ENCODE measurements at regions not wholly inside any gene's neighbourhood (a gene's known extent, or its start where the extent isn't known, plus 50 kb on each side); places are given as distances from the start of the nearest gene placed in this dataset.
"Not testable (repeated sequence)": the region's sequence is repeated elsewhere in the genome, so short reads cannot be mapped to it uniquely, and the experiment has no call there.

DNA sequence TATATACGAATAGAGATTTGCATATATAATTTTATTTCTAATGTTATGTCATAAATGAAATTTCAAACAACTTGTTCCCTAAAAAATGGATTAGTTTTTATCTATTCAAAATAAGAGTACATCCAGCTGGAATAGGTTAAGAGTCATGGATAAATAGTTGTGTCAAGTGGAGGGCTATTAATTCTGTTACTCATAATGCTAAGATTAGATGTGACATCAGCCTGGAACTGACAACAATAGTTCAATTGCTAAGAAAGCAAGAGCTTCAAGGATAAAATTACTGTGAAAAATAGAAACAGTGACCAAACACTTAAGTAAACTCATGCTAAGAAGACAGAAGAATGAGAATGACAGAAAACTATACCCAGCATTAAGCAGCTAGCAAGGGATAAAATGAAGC, 92.2 kb upstream of the CDH9 start:
- no peak for ATAC-seq (ENCODE audit: low read depth)
- H3K9me3 ChIP-seq (ENCODE audit: severe bottlenecking): peaks cover 2% of the 10 kb centered on the region
- no peak for DNase-seq (ENCODE audit: low spot score)
- H3K36me3 ChIP-seq (ENCODE audit: low read depth): no peaks in the 10 kb centered on the region
- H3K4me1 ChIP-seq (ENCODE audit: insufficient read depth, poor library complexity, severe bottlenecking): peaks cover 5% of the 10 kb centered on the region
- no peak overlapping the region for H3K4me3 ChIP-seq (ENCODE audit: severe bottlenecking)
- TF ChIP-seq, protein P1, sequence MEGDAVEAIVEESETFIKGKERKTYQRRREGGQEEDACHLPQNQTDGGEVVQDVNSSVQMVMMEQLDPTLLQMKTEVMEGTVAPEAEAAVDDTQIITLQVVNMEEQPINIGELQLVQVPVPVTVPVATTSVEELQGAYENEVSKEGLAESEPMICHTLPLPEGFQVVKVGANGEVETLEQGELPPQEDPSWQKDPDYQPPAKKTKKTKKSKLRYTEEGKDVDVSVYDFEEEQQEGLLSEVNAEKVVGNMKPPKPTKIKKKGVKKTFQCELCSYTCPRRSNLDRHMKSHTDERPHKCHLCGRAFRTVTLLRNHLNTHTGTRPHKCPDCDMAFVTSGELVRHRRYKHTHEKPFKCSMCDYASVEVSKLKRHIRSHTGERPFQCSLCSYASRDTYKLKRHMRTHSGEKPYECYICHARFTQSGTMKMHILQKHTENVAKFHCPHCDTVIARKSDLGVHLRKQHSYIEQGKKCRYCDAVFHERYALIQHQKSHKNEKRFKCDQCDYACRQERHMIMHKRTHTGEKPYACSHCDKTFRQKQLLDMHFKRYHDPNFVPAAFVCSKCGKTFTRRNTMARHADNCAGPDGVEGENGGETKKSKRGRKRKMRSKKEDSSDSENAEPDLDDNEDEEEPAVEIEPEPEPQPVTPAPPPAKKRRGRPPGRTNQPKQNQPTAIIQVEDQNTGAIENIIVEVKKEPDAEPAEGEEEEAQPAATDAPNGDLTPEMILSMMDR (IDR thresholded peaks at IDR 0.05; ENCODE audit: poor library complexity, severe bottlenecking): no peak
- no peaks in the 10 kb centered on the region for H3K27me3 ChIP-seq (ENCODE audit: insufficient read depth, poor library complexity, severe bottlenecking)
- H3K27ac ChIP-seq (ENCODE audit: poor library complexity, severe bottlenecking): no peak overlapping the region

DNA sequence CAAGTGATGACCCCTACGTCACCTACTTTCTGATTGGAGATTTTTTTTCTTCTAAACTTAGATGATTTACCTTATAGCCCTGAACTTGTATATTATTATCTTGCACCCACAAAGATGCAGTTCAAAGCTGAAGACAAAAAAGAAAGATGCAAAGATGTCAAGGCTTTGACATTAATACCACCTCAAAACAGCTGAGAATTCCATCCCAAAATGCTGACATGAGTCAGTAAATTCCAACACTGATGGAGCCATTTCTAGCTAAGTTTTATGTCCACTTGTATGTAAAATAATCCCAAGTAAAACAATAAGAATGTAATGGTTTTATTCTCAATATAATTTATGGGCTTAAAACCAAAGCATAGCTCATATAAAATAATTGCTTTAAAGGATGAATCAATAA, 91.5 kb upstream of the CDH9 start:
- TF ChIP-seq, protein P1 (IDR thresholded peaks at IDR 0.05; ENCODE audit: poor library complexity, severe bottlenecking): no peak
- Histone ChIP-seq H3K36me3 (ENCODE audit: low read depth) (no peaks in the 10 kb centered on the region), H3K27me3 (ENCODE audit: insufficient read depth, poor library complexity, severe bottlenecking) (no peaks in the 10 kb centered on the region), H3K4me1 (ENCODE audit: insufficient read depth, poor library complexity, severe bottlenecking) (peaks cover 5% of the 10 kb centered on the region), H3K27ac (ENCODE audit: poor library complexity, severe bottlenecking) (no peak overlapping the region), H3K9me3 (ENCODE audit: severe bottlenecking) (peaks cover 2% of the 10 kb centered on the region), H3K4me3 (ENCODE audit: severe bottlenecking) (no peak overlapping the region)
- no peak for DNase-seq (ENCODE audit: low spot score)
- ATAC-seq (ENCODE audit: low read depth): no peak

DNA sequence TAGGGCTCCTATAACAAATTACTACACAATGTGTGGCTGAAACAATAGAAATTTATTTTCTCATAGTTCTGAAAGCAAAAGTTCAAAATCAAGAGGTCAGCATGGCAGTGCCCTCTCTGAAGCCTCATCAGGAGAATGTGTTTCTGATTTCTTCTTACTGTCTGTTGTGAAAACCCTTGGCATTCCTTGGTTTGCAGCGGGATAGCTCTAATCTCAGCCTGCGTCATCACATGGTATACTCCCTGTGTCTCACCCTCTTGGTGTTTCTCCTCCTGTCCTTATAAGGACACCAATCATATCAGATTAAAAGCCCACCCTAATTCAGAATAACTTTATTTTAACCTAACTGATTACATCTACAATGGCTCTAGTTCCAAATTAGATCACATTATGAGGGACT, 87.5 kb upstream of the CDH9 start:
- Histone ChIP-seq H3K27ac (ENCODE audit: poor library complexity, severe bottlenecking) (no peak overlapping the region), H3K4me1 (ENCODE audit: insufficient read depth, poor library complexity, severe bottlenecking) (peaks cover 5% of the 10 kb centered on the region), H3K4me3 (ENCODE audit: severe bottlenecking) (no peak overlapping the region), H3K36me3 (ENCODE audit: low read depth) (no peaks in the 10 kb centered on the region; the same call in 1 of the 2 replicates), H3K27me3 (ENCODE audit: insufficient read depth, poor library complexity, severe bottlenecking) (no peaks in the 10 kb centered on the region), H3K9me3 (ENCODE audit: severe bottlenecking) (peaks cover 2% of the 10 kb centered on the region)
- ATAC-seq (ENCODE audit: low read depth) (no peak), DNase-seq (ENCODE audit: low spot score) (no peak)
- TF ChIP-seq, protein P1 (IDR thresholded peaks at IDR 0.05; ENCODE audit: poor library complexity, severe bottlenecking): no peak

DNA sequence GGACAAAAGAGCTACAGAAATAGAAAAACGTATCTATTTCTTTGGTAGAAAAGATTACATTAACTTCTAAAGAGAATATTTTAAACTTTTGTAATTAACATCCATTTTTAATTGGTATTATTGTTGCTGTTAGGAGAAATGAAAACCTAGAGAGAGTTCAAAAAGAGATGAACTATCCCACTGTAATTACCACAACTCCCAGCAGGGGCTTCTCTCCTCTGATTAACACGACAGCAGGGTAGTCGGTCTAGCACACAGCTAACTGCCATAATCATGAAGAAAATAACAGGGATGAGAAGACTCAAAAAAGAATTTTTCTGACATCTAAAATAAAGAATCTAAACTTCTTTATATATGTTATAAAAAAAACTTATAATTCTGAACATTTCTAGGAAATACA, 86.2 kb upstream of the CDH9 start:
- peak; percentile 60; the same call in 2 of the 3 replicates for ATAC-seq (ENCODE audit: low read depth)
- Histone ChIP-seq H3K27ac (ENCODE audit: poor library complexity, severe bottlenecking) (no peak overlapping the region), H3K36me3 (ENCODE audit: low read depth) (no peaks in the 10 kb centered on the region; the same call in 1 of the 2 replicates), H3K4me1 (ENCODE audit: insufficient read depth, poor library complexity, severe bottlenecking) (peaks cover 5% of the 10 kb centered on the region), H3K4me3 (ENCODE audit: severe bottlenecking) (no peak overlapping the region), H3K9me3 (ENCODE audit: severe bottlenecking) (peaks cover 2% of the 10 kb centered on the region), H3K27me3 (ENCODE audit: insufficient read depth, poor library complexity, severe bottlenecking) (no peaks in the 10 kb centered on the region)
- DNase-seq (ENCODE audit: low spot score): no peak
- TF ChIP-seq, protein P1 (IDR thresholded peaks at IDR 0.05; ENCODE audit: poor library complexity, severe bottlenecking): peak; percentile 79

DNA sequence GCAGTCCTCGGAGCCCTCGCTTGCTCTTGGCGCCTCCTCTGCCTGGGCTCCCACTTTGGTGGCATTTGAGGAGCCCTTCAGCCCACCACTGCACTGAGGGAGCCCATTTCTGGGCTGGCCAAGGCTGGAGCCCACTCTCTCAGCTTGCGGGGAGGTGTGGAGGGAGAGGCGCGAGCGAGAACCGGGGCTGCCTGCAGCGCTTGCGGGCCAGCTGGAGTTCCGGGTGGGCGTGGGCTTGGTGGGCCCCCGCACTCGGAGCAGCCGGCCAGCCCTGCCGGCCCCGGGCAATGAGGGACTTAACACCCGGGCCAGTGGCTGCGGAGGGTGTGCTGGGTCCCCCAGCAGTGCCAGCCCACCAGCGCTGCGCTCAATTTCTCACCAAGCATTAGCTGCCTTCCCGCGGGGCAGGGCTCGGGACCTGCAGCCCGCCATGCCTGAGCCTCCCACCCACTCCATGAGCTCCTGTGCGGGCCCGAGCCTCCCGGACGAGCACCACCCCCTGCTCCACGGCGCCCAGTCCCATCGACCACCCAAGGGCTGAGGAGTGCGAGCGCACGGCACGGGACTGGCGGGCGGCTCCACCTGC, 81.4 kb upstream of the CDH9 start:
- H3K27ac ChIP-seq (ENCODE audit: poor library complexity, severe bottlenecking); H3K27me3 ChIP-seq (ENCODE audit: insufficient read depth, poor library complexity, severe bottlenecking); H3K4me3 ChIP-seq (ENCODE audit: severe bottlenecking); ATAC-seq (ENCODE audit: low read depth); H3K36me3 ChIP-seq (ENCODE audit: low read depth); DNase-seq (ENCODE audit: low spot score); H3K4me1 ChIP-seq (ENCODE audit: insufficient read depth, poor library complexity, severe bottlenecking); H3K9me3 ChIP-seq (ENCODE audit: severe bottlenecking): not testable (repeated sequence)
